ENCODE measurements at regions not wholly inside any gene's neighbourhood (a gene's known extent, or its start where the extent isn't known, plus 50 kb on each side); places are given as distances from the start of the nearest gene placed in this dataset.

DNA sequence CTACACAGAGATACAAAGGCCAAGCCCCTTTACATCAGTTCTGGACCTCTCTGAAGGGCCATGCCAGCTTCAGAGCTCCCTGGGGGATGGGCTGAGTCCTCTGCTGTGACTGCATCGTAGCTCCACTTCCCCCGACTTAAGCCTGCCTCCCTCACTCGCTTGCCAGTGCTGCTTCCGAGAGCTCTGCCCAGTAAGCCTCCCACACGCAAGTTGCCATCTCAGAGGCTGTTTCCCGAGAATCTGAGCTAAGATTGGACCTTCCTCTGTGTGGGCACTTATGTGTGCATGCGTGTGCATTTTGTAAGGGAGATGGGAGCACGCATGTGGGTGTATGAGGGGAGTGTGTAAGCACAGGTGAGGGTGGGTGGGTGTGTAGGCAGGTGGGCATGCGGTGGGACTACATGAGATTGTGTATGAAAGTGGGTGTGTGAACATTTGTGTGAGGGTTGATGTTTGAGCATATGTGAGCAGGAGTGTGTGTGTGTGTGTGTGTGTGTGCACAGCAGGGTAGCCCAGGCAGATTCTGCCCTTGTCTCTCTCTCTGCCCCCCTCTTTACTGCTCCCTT lies 163.0 kb upstream of the SYT13 start:
- H4K20me1 ChIP-seq (replicated peaks; ENCODE audit: insufficient read depth): no peaks in the 10 kb centered on the region
- no peak overlapping the region for H3K4me2 ChIP-seq
- Mint-ChIP-seq H3K4me1 (peaks cover 4% of the 10 kb centered on the region; the same call in 2 of the 3 replicates), H3K9me3 (no peaks in the 10 kb centered on the region), H3K27me3 (ENCODE audit: insufficient read depth, low read depth, poor library complexity) (no peaks in the 10 kb centered on the region), H3K36me3 (ENCODE audit: low read depth) (no peaks in the 10 kb centered on the region), H3K27ac (no peak overlapping the region), H3K4me3 (no peak overlapping the region)
- H3K9me2 ChIP-seq (ENCODE audit: insufficient read depth): no peaks in the 10 kb centered on the region
- no peaks in the 10 kb centered on the region for H3K79me2 ChIP-seq (replicated peaks; ENCODE audit: insufficient read depth)
- no peaks in the 10 kb centered on the region for H3K27me3 ChIP-seq (ENCODE audit: insufficient read depth)
- H3K4me1 ChIP-seq (ENCODE audit: insufficient read depth): no peaks in the 10 kb centered on the region
- H3F3A ChIP-seq (replicated peaks; ENCODE audit: low read depth): no peaks in the 10 kb centered on the region
- DNase-seq (ENCODE audit: low spot score): no peak
- TF ChIP-seq, protein P1, sequence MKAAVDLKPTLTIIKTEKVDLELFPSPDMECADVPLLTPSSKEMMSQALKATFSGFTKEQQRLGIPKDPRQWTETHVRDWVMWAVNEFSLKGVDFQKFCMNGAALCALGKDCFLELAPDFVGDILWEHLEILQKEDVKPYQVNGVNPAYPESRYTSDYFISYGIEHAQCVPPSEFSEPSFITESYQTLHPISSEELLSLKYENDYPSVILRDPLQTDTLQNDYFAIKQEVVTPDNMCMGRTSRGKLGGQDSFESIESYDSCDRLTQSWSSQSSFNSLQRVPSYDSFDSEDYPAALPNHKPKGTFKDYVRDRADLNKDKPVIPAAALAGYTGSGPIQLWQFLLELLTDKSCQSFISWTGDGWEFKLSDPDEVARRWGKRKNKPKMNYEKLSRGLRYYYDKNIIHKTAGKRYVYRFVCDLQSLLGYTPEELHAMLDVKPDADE (IDR thresholded peaks at IDR 0.05): no peak
- TF ChIP-seq CREB1 (CRISPR knock-in tag; IDR thresholded peaks at IDR 0.05; ENCODE audit: low read depth) (no peak), JUNB (IDR thresholded peaks at IDR 0.05; ENCODE audit: unreplicated experiment) (no peak)
- TF ChIP-seq, protein P2, sequence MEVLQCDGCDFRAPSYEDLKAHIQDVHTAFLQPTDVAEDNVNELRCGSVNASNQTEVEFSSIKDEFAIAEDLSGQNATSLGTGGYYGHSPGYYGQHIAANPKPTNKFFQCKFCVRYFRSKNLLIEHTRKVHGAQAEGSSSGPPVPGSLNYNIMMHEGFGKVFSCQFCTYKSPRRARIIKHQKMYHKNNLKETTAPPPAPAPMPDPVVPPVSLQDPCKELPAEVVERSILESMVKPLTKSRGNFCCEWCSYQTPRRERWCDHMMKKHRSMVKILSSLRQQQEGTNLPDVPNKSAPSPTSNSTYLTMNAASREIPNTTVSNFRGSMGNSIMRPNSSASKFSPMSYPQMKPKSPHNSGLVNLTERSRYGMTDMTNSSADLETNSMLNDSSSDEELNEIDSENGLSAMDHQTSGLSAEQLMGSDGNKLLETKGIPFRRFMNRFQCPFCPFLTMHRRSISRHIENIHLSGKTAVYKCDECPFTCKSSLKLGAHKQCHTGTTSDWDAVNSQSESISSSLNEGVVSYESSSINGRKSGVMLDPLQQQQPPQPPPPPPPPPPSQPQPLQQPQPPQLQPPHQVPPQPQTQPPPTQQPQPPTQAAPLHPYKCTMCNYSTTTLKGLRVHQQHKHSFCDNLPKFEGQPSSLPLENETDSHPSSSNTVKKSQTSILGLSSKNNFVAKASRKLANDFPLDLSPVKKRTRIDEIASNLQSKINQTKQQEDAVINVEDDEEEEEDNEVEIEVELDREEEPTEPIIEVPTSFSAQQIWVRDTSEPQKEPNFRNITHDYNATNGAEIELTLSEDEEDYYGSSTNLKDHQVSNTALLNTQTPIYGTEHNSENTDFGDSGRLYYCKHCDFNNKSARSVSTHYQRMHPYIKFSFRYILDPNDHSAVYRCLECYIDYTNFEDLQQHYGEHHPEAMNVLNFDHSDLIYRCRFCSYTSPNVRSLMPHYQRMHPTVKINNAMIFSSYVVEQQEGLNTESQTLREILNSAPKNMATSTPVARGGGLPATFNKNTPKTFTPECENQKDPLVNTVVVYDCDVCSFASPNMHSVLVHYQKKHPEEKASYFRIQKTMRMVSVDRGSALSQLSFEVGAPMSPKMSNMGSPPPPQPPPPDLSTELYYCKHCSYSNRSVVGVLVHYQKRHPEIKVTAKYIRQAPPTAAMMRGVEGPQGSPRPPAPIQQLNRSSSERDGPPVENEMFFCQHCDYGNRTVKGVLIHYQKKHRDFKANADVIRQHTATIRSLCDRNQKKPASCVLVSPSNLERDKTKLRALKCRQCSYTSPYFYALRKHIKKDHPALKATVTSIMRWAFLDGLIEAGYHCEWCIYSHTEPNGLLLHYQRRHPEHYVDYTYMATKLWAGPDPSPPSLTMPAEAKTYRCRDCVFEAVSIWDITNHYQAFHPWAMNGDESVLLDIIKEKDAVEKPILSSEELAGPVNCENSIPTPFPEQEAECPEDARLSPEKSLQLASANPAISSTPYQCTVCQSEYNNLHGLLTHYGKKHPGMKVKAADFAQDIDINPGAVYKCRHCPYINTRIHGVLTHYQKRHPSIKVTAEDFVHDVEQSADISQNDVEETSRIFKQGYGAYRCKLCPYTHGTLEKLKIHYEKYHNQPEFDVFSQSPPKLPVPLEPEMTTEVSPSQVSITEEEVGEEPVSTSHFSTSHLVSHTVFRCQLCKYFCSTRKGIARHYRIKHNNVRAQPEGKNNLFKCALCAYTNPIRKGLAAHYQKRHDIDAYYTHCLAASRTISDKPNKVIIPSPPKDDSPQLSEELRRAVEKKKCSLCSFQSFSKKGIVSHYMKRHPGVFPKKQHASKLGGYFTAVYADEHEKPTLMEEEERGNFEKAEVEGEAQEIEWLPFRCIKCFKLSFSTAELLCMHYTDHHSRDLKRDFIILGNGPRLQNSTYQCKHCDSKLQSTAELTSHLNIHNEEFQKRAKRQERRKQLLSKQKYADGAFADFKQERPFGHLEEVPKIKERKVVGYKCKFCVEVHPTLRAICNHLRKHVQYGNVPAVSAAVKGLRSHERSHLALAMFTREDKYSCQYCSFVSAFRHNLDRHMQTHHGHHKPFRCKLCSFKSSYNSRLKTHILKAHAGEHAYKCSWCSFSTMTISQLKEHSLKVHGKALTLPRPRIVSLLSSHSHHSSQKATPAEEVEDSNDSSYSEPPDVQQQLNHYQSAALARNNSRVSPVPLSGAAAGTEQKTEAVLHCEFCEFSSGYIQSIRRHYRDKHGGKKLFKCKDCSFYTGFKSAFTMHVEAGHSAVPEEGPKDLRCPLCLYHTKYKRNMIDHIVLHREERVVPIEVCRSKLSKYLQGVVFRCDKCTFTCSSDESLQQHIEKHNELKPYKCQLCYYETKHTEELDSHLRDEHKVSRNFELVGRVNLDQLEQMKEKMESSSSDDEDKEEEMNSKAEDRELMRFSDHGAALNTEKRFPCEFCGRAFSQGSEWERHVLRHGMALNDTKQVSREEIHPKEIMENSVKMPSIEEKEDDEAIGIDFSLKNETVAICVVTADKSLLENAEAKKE (CRISPR knock-in tag; IDR thresholded peaks at IDR 0.05): no peak
- H3K36me3 ChIP-seq (ENCODE audit: insufficient read depth): no peaks in the 10 kb centered on the region
- no peak overlapping the region for H3K27ac ChIP-seq (ENCODE audit: low read depth)
- H3K4me3 ChIP-seq: no peak overlapping the region
- peak; percentile 37; the same call in 2 of the 3 replicates for ATAC-seq
- H2AFZ ChIP-seq: no peak overlapping the region

DNA sequence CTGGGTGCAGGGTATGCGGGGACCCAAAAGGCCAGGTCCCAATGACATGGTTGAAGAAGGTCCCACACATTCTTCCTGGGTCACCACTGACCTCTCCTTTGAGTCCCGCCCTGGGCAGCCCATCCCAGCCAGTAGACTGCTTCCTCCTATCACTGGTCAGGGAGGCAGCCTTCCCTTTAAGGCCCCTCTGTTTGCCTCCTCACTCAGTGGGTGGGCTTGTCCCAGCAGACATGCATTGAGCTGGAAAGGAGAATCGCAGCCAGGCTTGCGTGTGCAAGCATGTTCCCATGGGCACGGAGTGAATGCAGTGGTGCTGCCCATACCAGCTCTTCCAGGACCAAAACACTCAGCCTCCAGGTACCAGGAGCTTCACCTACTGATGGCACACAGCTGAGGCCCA lies 162.4 kb upstream of the SYT13 start:
- Histone ChIP-seq H3K27me3 (ENCODE audit: insufficient read depth) (no peaks in the 10 kb centered on the region), H3K4me2 (no peak overlapping the region), H3K4me3 (no peak overlapping the region), H4K20me1 (replicated peaks; ENCODE audit: insufficient read depth) (no peaks in the 10 kb centered on the region), H3K27ac (ENCODE audit: low read depth) (no peak overlapping the region), H3K79me2 (replicated peaks; ENCODE audit: insufficient read depth) (no peaks in the 10 kb centered on the region), H2AFZ (no peak overlapping the region), H3K4me1 (ENCODE audit: insufficient read depth) (no peaks in the 10 kb centered on the region), H3K9me2 (ENCODE audit: insufficient read depth) (no peaks in the 10 kb centered on the region), H3K36me3 (ENCODE audit: insufficient read depth) (no peaks in the 10 kb centered on the region), H3F3A (replicated peaks; ENCODE audit: low read depth) (no peaks in the 10 kb centered on the region)
- ATAC-seq: no peak
- H3K27ac Mint-ChIP-seq: no peak overlapping the region
- no peak overlapping the region for H3K4me3 Mint-ChIP-seq
- H3K36me3 Mint-ChIP-seq (ENCODE audit: low read depth): no peaks in the 10 kb centered on the region
- no peak for DNase-seq (ENCODE audit: low spot score)
- peaks cover 2% of the 10 kb centered on the region; the same call in 1 of the 3 replicates for H3K9me3 Mint-ChIP-seq
- peaks cover 4% of the 10 kb centered on the region; the same call in 2 of the 3 replicates for H3K4me1 Mint-ChIP-seq
- no peaks in the 10 kb centered on the region for H3K27me3 Mint-ChIP-seq (ENCODE audit: insufficient read depth, low read depth, poor library complexity)
- TF ChIP-seq STAT1 (IDR thresholded peaks at IDR 0.05; ENCODE audit: unreplicated experiment): no peak
- TF ChIP-seq, protein P3, sequence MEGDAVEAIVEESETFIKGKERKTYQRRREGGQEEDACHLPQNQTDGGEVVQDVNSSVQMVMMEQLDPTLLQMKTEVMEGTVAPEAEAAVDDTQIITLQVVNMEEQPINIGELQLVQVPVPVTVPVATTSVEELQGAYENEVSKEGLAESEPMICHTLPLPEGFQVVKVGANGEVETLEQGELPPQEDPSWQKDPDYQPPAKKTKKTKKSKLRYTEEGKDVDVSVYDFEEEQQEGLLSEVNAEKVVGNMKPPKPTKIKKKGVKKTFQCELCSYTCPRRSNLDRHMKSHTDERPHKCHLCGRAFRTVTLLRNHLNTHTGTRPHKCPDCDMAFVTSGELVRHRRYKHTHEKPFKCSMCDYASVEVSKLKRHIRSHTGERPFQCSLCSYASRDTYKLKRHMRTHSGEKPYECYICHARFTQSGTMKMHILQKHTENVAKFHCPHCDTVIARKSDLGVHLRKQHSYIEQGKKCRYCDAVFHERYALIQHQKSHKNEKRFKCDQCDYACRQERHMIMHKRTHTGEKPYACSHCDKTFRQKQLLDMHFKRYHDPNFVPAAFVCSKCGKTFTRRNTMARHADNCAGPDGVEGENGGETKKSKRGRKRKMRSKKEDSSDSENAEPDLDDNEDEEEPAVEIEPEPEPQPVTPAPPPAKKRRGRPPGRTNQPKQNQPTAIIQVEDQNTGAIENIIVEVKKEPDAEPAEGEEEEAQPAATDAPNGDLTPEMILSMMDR (conservative IDR thresholded peaks at IDR 0.05; ENCODE audit: low read depth in 2 of 2): no peak

All from GM23338 (cell line).